Prostate gland (tissue), 2 donors: ENCODE measurements at regions not wholly inside any gene's neighbourhood (a gene's known extent, or its start where the extent isn't known, plus 50 kb on each side); places are given as distances from the start of the nearest gene placed in this dataset.

Experiments
- DNase-seq: peaks from one replicate; pipeline ENCODE4 v3.0.0-alpha.2; 2019; ENCODE audit warnings: low spot score
- H3K27ac ChIP-seq, 2 donors: fragments of 200-600 bp; sonication (generic); 2 replicates each; pipeline ENCODE4 v1.5.1; 2017 to 2019
- H3K27me3 ChIP-seq: fragments of 200-600 bp; sonication (generic); replicated peaks from 2 replicates; pipeline ENCODE4 v1.5.1; 2019; ENCODE audit not compliant: insufficient read depth
- H3K36me3 ChIP-seq, 2 donors: fragments of 200-600 bp; sonication (generic); 1 replicate in 1 of 2; 2 replicates in 1 of 2; pipeline versions ENCODE4 v1.5.1 to v1.8.1; 2017 to 2019
- H3K4me1 ChIP-seq: fragments of 200-600 bp; sonication (generic); replicated peaks from 2 replicates; pipeline ENCODE4 v1.5.1; 2019
- H3K4me3 ChIP-seq, 2 donors: fragments of 200-600 bp; sonication (generic); 2 replicates each; pipeline ENCODE4 v1.5.1; 2017 to 2019
- H3K9me3 ChIP-seq: fragments of 200-600 bp; sonication (generic); 2 replicates; pipeline ENCODE4 v1.5.1; 2017
- POLR2A ChIP-seq: fragments of 450-650 bp; IDR thresholded peaks from one replicate; pipeline ENCODE4 v1.6.1; 2016; ENCODE audit warnings: antibody characterized with exemption, mild to moderate bottlenecking
- POLR2AphosphoS5 ChIP-seq: sonication (generic); formaldehyde crosslinking; IDR thresholded peaks from one replicate; pipeline ENCODE4 v1.6.1; 2017; ENCODE audit warnings: antibody characterized with exemption
- WGBS: methylation state at CpG from one replicate; pipeline ENCODE4 v1.1.5; 2018; 5-methylcytosine and 5-hydroxymethylcytosine counted together
- intact Hi-C: fragments of 100-400 bp; cut with DNase I; formaldehyde crosslinking; loops from one replicate; pipeline ENCODE4 v1.14.2; 2022
- TF ChIP-seq, protein P1 (sequence below), 4 experiments: fragments of 200-600 bp in 2 of 4; fragments of 450-650 bp in 2 of 4; sonication (generic) in 2 of 4; IDR thresholded peaks; 1 replicate in 3 of 4; 2 replicates in 1 of 4; pipeline ENCODE4 v1.5.1; 2016 to 2019; ENCODE audit warnings: antibody characterized with exemption in 4 of 4, mild to moderate bottlenecking in 2 of 4, moderate library complexity in 2 of 4

DNA sequence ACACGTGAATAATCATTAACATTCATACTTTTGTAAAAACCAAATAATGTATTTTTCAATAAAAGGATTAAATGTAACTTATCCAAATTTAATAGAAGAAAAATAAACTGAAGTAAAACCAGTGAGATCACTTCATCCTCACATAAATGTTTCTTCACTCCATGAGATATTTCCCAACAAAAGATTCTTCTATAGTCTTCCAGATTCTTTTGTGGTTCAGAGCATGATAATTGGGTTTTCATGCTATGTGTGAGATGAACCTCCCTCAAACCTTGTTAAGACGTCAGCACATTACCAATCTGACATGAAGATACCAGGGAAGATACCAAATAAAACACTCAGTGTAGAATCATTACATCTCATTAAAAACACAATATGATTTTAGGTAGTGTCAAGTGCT is 62.9 kb upstream of the OXGR1 start:
- Histone ChIP-seq H3K4me1 (no peaks in the 10 kb centered on the region), H3K27ac (no peak overlapping the region), H3K4me3 (no peak overlapping the region), H3K9me3 (no peaks in the 10 kb centered on the region), H3K27me3 (no peaks in the 10 kb centered on the region), H3K36me3 (no peaks in the 10 kb centered on the region)
- intact Hi-C loops, result no loop called here
- WGBS, result 53% methylated on average over 2 of the region's 2 CpGs
- DNase-seq, result no peak
- TF ChIP-seq POLR2A (no peak), POLR2AphosphoS5 (no peak)
- TF ChIP-seq, protein P1, sequence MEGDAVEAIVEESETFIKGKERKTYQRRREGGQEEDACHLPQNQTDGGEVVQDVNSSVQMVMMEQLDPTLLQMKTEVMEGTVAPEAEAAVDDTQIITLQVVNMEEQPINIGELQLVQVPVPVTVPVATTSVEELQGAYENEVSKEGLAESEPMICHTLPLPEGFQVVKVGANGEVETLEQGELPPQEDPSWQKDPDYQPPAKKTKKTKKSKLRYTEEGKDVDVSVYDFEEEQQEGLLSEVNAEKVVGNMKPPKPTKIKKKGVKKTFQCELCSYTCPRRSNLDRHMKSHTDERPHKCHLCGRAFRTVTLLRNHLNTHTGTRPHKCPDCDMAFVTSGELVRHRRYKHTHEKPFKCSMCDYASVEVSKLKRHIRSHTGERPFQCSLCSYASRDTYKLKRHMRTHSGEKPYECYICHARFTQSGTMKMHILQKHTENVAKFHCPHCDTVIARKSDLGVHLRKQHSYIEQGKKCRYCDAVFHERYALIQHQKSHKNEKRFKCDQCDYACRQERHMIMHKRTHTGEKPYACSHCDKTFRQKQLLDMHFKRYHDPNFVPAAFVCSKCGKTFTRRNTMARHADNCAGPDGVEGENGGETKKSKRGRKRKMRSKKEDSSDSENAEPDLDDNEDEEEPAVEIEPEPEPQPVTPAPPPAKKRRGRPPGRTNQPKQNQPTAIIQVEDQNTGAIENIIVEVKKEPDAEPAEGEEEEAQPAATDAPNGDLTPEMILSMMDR (IDR thresholded peaks at IDR 0.05), result no peak

DNA sequence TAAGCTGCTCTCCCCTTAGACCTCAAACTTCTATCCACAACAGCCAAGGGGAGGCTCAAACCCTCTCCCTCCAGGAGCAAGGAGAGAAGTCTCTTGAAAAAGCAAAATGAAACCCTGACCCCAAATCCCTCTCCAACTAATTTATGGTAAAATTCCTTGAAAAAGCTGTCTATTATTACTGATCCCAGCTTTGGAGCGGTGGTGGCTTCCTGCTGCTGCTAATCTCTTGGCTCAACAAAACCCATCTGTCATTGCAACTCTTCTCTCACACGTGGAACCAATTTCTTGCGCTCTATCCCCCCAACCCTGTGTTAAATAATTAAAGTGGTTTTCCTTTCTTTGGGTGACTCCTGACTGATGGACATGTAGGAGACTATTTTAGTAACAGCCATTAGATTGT is 64.1 kb upstream of the OXGR1 start:
- no peak overlapping the region for H3K27ac ChIP-seq
- TF ChIP-seq POLR2AphosphoS5 (no peak), POLR2A (no peak)
- TF ChIP-seq, protein P1 (IDR thresholded peaks at IDR 0.05), result no peak
- no peaks in the 10 kb centered on the region for H3K27me3 ChIP-seq
- no peaks in the 10 kb centered on the region for H3K4me1 ChIP-seq
- no peak for DNase-seq
- 50% methylated on average over 3 of the region's 3 CpGs for WGBS
- intact Hi-C loops, result no loop called here
- no peaks in the 10 kb centered on the region for H3K36me3 ChIP-seq
- no peaks in the 10 kb centered on the region for H3K9me3 ChIP-seq
- H3K4me3 ChIP-seq, result no peak overlapping the region

DNA sequence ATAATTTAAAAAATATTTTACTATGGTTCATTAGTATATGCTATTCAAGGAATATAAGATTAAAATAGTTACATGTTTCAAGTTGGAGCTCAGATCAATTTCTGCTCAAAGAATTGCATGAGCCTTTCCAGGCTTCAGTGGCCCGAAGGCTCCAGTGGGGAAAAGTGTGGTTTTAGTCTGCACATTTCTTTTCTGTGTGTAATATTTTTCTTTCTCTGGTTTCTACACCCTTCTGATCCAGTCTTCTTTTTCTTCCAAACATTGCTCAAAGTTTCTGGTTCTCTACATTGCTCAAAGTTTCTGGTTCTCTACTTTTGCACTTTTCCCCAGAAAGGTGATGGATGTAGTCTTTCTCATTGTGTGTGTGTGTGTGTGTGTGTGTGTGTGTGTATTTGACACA is 64.7 kb upstream of the OXGR1 start:
- no peak overlapping the region for H3K27ac ChIP-seq
- DNase-seq, result no peak
- H3K9me3 ChIP-seq, result no peaks in the 10 kb centered on the region
- 79% methylated on average over 1 of the region's 1 CpG for WGBS
- TF ChIP-seq POLR2A, result no peak
- no peaks in the 10 kb centered on the region for H3K4me1 ChIP-seq
- H3K27me3 ChIP-seq, result no peaks in the 10 kb centered on the region
- no peaks in the 10 kb centered on the region for H3K36me3 ChIP-seq
- intact Hi-C loops, result no loop called here
- no peak overlapping the region for H3K4me3 ChIP-seq

DNA sequence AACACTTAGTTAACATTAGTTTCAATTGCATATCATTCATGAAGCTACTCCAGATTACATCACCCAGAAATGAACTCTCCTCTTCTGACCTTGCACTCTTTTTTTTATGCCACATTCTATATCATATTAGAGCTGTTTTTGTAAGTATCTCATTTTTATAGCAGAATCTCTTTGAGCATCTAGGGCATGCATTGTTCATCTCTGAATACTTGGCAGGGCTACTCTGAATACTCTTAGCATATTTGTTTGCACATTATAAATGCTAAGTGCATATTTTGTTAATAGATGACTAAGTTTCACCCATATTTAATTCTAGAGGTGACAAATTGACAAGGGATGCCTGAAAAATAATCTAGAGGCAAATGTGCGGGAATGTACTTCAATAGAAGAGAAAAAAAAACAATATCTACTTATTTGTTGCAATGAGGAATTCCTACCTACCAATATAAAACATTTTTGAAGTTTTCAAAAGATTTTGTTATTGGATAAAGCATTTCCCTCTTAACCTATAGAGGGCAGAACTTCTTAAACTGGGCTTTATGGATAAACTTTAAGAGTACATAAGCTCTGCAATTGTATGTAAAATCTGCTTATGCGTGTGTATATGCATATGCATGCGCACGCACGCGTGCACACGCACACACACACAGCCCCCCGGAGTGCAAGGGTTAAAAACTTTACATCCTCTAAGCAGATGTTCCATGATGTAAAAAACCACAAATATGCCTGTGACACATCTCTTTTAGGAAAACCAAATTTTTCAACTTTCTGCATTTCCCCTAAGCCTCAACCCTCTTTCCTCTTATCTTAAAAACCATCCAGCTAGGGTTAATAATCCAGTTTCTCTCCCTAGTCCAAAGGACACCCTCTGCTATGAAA is 73.0 kb upstream of the OXGR1 start:
- no peaks in the 10 kb centered on the region for H3K4me1 ChIP-seq
- no peaks in the 10 kb centered on the region for H3K9me3 ChIP-seq
- H3K27me3 ChIP-seq, result no peaks in the 10 kb centered on the region
- H3K4me3 ChIP-seq, result no peak overlapping the region
- intact Hi-C loops, result no loop called here
- no peak for DNase-seq
- H3K36me3 ChIP-seq, result no peaks in the 10 kb centered on the region
- TF ChIP-seq POLR2A, result no peak
- no peak for TF ChIP-seq POLR2AphosphoS5
- TF ChIP-seq, protein P1 (IDR thresholded peaks at IDR 0.05), result no peak
- 87% methylated on average over 8 of the region's 8 CpGs for WGBS
- H3K27ac ChIP-seq, result no peak overlapping the region

DNA sequence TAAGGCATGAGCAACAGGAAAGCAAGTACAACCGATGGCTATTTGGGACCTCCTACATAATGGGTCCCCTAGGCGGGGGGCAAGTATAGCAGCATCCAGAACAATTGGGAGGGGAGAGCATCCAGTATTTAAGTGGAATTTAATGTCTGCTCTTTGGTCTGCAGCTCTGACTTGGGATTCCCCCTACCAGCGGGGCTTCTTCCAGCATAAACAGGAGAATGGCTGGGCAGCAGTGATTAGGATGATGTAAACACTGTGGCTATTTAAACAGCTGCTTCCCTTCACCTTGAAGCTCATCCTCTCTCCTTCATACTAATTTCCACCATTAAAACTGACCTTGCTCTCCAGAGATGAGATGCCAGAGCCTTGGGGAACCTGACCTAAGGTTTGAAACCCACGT is 73.9 kb upstream of the OXGR1 start:
- no peaks in the 10 kb centered on the region for H3K36me3 ChIP-seq
- intact Hi-C loops, result no loop called here
- TF ChIP-seq, protein P1 (IDR thresholded peaks at IDR 0.05), result no peak
- TF ChIP-seq POLR2A (no peak), POLR2AphosphoS5 (no peak)
- H3K4me1 ChIP-seq, result no peaks in the 10 kb centered on the region
- no peaks in the 10 kb centered on the region for H3K27me3 ChIP-seq
- WGBS, result 55% methylated on average over 4 of the region's 4 CpGs
- H3K27ac ChIP-seq, result no peak overlapping the region
- H3K4me3 ChIP-seq, result no peak overlapping the region
- no peak for DNase-seq
- no peaks in the 10 kb centered on the region for H3K9me3 ChIP-seq
